Adrenal gland (tissue), 5 donors: ENCODE measurements at regions not wholly inside any gene's neighbourhood (a gene's known extent, or its start where the extent isn't known, plus 50 kb on each side); places are given as distances from the start of the nearest gene placed in this dataset.

Experiments
- POLR2A ChIP-seq, 2 donors: fragments of 450-650 bp; IDR thresholded peaks; one replicate each; pipeline ENCODE4 v1.6.1; 2017; ENCODE audit warnings: antibody characterized with exemption in 2 of 2, mild to moderate bottlenecking in 2 of 2, moderate library complexity in 1 of 2
- TF ChIP-seq, protein P1 (sequence below), 6 experiments: fragments of 450-650 bp in 4 of 6; fragments of 200-600 bp in 2 of 6; sonication (generic) in 1 of 6; IDR thresholded peaks; 1 replicate in 5 of 6; 2 replicates in 1 of 6; pipeline versions ENCODE4 v1.5.1 to v1.8.0; 2016 to 2021; ENCODE audit warnings: antibody characterized with exemption in 6 of 6, mild to moderate bottlenecking in 2 of 6, moderate library complexity in 1 of 6
- donor health status: DM: no; HTN: no; CAD: no.

DNA sequence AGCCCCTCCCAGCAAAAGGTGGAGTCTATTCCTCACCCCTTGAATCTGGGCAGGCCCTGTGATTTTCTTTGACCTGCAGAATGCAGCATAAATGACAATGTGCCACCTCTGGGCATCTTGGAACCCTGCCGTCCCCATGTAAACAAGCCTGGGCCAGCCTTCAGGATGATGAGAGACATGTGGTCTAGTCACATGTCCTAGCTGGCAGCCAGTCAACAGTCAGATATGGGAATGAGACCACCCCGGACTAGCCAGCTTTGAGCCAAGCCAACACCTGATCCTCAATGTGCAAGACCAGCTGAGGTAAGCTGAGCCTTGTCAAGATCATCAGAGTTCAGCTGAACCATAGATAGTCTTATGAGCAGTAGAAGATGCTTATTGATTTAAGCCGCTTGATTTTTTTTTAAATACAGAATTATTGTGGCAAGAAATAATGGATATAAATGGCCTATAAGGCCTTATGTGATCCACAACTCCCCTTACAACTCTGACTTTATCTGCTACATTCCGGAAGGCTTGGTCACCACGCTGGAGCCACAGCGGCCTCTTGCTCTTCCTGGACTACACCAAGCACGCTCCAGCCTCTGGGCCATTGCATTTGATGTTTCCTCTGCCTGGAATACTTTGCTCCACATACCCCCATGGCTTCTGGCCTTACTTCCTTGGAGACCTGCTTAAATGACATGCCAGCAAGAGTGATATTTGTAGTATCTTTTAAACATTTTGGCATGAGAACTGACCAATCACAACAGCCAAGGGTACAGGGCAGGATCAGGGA, 225.9 kb upstream of the SESN3 start:
- TF ChIP-seq, protein P1, sequence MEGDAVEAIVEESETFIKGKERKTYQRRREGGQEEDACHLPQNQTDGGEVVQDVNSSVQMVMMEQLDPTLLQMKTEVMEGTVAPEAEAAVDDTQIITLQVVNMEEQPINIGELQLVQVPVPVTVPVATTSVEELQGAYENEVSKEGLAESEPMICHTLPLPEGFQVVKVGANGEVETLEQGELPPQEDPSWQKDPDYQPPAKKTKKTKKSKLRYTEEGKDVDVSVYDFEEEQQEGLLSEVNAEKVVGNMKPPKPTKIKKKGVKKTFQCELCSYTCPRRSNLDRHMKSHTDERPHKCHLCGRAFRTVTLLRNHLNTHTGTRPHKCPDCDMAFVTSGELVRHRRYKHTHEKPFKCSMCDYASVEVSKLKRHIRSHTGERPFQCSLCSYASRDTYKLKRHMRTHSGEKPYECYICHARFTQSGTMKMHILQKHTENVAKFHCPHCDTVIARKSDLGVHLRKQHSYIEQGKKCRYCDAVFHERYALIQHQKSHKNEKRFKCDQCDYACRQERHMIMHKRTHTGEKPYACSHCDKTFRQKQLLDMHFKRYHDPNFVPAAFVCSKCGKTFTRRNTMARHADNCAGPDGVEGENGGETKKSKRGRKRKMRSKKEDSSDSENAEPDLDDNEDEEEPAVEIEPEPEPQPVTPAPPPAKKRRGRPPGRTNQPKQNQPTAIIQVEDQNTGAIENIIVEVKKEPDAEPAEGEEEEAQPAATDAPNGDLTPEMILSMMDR (IDR thresholded peaks at IDR 0.05), result no peak
- TF ChIP-seq POLR2A (IDR thresholded peaks at IDR 0.05), result no peak
